ENCODE measurements at regions not wholly inside any gene's neighbourhood (a gene's known extent, or its start where the extent isn't known, plus 50 kb on each side); places are given as distances from the start of the nearest gene placed in this dataset.

DNA sequence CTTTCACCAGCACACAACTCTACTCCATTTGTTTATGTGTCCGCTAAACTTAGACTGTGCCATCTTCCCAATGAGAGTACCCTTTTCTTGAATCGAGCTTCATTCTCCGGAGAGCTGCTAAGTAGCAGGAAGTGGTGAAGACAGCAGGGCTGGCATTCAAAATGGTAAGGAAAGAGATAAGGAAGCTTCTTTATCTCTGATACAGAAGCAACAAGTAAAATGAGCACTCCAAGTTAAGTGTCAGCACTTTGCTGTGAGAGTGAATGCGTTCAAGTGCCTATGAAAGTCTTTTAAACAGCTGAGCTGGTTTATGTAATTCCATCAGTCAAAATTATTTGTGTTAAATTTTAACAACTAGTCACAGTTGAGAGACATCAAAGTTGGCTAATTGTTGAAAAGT lies 386.8 kb upstream of the PTPRD start:
- TF ChIP-seq ZNF274 (IDR thresholded peaks at IDR 0.05; ENCODE audit: low read length) (no peak), ZNF274 (tag by site-specific recombination; IDR thresholded peaks at IDR 0.05; ENCODE audit: borderline replicate concordance) (no peak), ZBTB8A (tag by site-specific recombination; IDR thresholded peaks at IDR 0.05) (no peak), MYNN (tag by site-specific recombination; IDR thresholded peaks at IDR 0.05; ENCODE audit: borderline replicate concordance) (no peak)
- TF ChIP-seq, protein P1, sequence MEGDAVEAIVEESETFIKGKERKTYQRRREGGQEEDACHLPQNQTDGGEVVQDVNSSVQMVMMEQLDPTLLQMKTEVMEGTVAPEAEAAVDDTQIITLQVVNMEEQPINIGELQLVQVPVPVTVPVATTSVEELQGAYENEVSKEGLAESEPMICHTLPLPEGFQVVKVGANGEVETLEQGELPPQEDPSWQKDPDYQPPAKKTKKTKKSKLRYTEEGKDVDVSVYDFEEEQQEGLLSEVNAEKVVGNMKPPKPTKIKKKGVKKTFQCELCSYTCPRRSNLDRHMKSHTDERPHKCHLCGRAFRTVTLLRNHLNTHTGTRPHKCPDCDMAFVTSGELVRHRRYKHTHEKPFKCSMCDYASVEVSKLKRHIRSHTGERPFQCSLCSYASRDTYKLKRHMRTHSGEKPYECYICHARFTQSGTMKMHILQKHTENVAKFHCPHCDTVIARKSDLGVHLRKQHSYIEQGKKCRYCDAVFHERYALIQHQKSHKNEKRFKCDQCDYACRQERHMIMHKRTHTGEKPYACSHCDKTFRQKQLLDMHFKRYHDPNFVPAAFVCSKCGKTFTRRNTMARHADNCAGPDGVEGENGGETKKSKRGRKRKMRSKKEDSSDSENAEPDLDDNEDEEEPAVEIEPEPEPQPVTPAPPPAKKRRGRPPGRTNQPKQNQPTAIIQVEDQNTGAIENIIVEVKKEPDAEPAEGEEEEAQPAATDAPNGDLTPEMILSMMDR (tag by site-specific recombination; IDR thresholded peaks at IDR 0.05): no peak

Data from HEK293 (cell line).